IMR-90 (cell line): ENCODE measurements at regions not wholly inside any gene's neighbourhood (a gene's known extent, or its start where the extent isn't known, plus 50 kb on each side); places are given as distances from the start of the nearest gene placed in this dataset.

ENCODE experiments used
- ATAC-seq: fragments of 200-7000 bp; cut with Tn5 transposase; 2 replicates; pipeline ENCODE4 v1.9.1; 2020; ENCODE audit warnings: low read depth, mild to moderate bottlenecking, moderate library complexity
- BruUV-seq: library from RNA; stranded (reverse); fragments of 400-500 nt; replicated peaks from 2 replicates; lab custom pipeline; 2021; lab: Mats Ljungman, UMichigan
- CTCF ChIA-PET: fragments of 300-600 bp; formaldehyde crosslinking; extraction: SDS; loops from one replicate; lab custom pipeline; 2021; ENCODE audit warnings: antibody characterized with exemption; lab: Yijun Ruan, JAX
- POLR2A ChIA-PET: fragments of 300-600 bp; sonication (Branson Sonifier 250); formaldehyde crosslinking; loops from one replicate; lab custom pipeline; 2022; ENCODE audit warnings: antibody characterized with exemption; ENCODE audit not compliant: unreplicated experiment; lab: Charles Lee
- DNase-seq: peaks from one replicate; pipeline ENCODE4 v3.0.0; 2013
- H2AFZ ChIP-seq: replicated peaks from 2 replicates; pipeline ENCODE3; 2013; ENCODE audit warnings: low read length, mild to moderate bottlenecking; ENCODE audit not compliant: poor library complexity
- H2AK5ac ChIP-seq: 2 replicates; pipeline ENCODE4 v1.6.1; 2013; ENCODE audit warnings: low read depth, low read length, inconsistent platforms
- H2AK9ac ChIP-seq: replicated peaks from 2 replicates; pipeline ENCODE3; 2013; ENCODE audit warnings: mild to moderate bottlenecking, low read depth, low read length, moderate library complexity; ENCODE audit not compliant: poor library complexity
- H2BK120ac ChIP-seq: 2 replicates; pipeline ENCODE4 v1.6.1; 2013; ENCODE audit warnings: low read depth, low read length, inconsistent platforms
- H2BK15ac ChIP-seq: 3 replicates; pipeline ENCODE4 v1.6.1; 2013; ENCODE audit warnings: low read depth, low read length, inconsistent platforms
- H2BK20ac ChIP-seq: 2 replicates; pipeline ENCODE4 v1.6.1; 2013; ENCODE audit warnings: low read depth, mild to moderate bottlenecking, inconsistent platforms, low read length, moderate library complexity
- H2BK5ac ChIP-seq: 2 replicates; pipeline ENCODE4 v1.6.1; 2013; ENCODE audit warnings: mild to moderate bottlenecking, low read depth, low read length, inconsistent platforms; ENCODE audit not compliant: poor library complexity, severe bottlenecking
- H3K14ac ChIP-seq: replicated peaks from 2 replicates; pipeline ENCODE4 v1.6.1; 2013; ENCODE audit warnings: low read depth, low read length, inconsistent platforms
- H3K18ac ChIP-seq: 2 replicates; pipeline ENCODE4 v1.6.1; 2013; ENCODE audit warnings: low read depth, low read length, control low read depth
- H3K23ac ChIP-seq: 2 replicates; pipeline ENCODE4 v1.6.1; 2013; ENCODE audit warnings: low read depth, low read length, inconsistent platforms
- H3K27ac ChIP-seq: 2 replicates; pipeline ENCODE4 v1.5.1; 2013; ENCODE audit warnings: mild to moderate bottlenecking, control low read depth, low read length; ENCODE audit not compliant: insufficient read depth
- H3K27me3 ChIP-seq: 2 replicates; pipeline ENCODE4 v1.6.1; 2013; ENCODE audit warnings: low read length; ENCODE audit not compliant: control insufficient read depth, insufficient read depth
- H3K36me3 ChIP-seq: 2 replicates; pipeline ENCODE4 v1.6.1; 2013; ENCODE audit warnings: low read length, mixed read lengths; ENCODE audit not compliant: control insufficient read depth, insufficient read depth
- H3K4ac ChIP-seq: 2 replicates; pipeline ENCODE4 v1.6.1; 2013; ENCODE audit warnings: low read depth, low read length, inconsistent platforms
- H3K4me1 ChIP-seq: 2 replicates; pipeline ENCODE4 v1.6.1; 2013; ENCODE audit warnings: low read length, mixed read lengths; ENCODE audit not compliant: control insufficient read depth, insufficient read depth
- H3K4me2 ChIP-seq: 2 replicates; pipeline ENCODE4 v1.6.1; 2013; ENCODE audit warnings: low read depth, mild to moderate bottlenecking, control low read depth, low read length, moderate library complexity
- H3K4me3 ChIP-seq: 2 replicates; pipeline ENCODE4 v1.5.1; 2013; ENCODE audit warnings: low read depth, mild to moderate bottlenecking, control low read depth, low read length, moderate library complexity; ENCODE audit not compliant: insufficient read depth
- H3K56ac ChIP-seq: 2 replicates; pipeline ENCODE4 v1.6.1; 2013; ENCODE audit warnings: low read length, inconsistent platforms; ENCODE audit not compliant: insufficient read depth; ENCODE audit errors: extremely low read depth
- H3K79me1 ChIP-seq, 2 experiments: 2 replicates each; pipeline ENCODE4 v1.6.1; 2013; ENCODE audit warnings: low read length in 2 of 2, inconsistent platforms in 1 of 2, low read depth in 1 of 2
- H3K9ac ChIP-seq: 2 replicates; pipeline ENCODE4 v1.6.1; 2013; ENCODE audit warnings: low read depth, low read length, control low read depth
- H3K9me1 ChIP-seq: 2 replicates; pipeline ENCODE4 v1.6.1; 2013; ENCODE audit warnings: low read length, inconsistent platforms; ENCODE audit not compliant: insufficient read depth
- H3K9me3 ChIP-seq: 2 replicates; pipeline ENCODE4 v1.6.1; 2013; ENCODE audit warnings: low read length; ENCODE audit not compliant: control insufficient read depth, insufficient read depth
- H4K20me1 ChIP-seq: 2 replicates; pipeline ENCODE4 v1.6.1; 2013; ENCODE audit warnings: low read length, inconsistent platforms; ENCODE audit not compliant: insufficient read depth
- H4K5ac ChIP-seq: 2 replicates; pipeline ENCODE4 v1.6.1; 2013; ENCODE audit warnings: mild to moderate bottlenecking, low read depth, low read length, control low read depth
- H4K8ac ChIP-seq, 2 experiments: 2 replicates each; pipeline ENCODE4 v1.6.1; 2013; ENCODE audit warnings: low read depth in 2 of 2, low read length in 2 of 2, control low read depth in 1 of 2, inconsistent platforms in 1 of 2
- H4K91ac ChIP-seq: 2 replicates; pipeline ENCODE4 v1.6.1; 2013; ENCODE audit warnings: low read depth, low read length, inconsistent platforms; ENCODE audit not compliant: insufficient read depth
- BHLHE40 ChIP-seq: fragments of 150-350 bp; IDR thresholded peaks from 2 replicates; pipeline ENCODE4 v1.6.1; 2016; ENCODE audit warnings: mild to moderate bottlenecking, low read depth, low read length
- CEBPB ChIP-seq: IDR thresholded peaks from 2 replicates; pipeline ENCODE4 v1.6.1; 2012; ENCODE audit warnings: low read depth, low read length, improper control_type of control experiment
- CHD1 ChIP-seq: IDR thresholded peaks from 2 replicates; pipeline ENCODE4 v1.6.1; 2012; ENCODE audit warnings: low read depth, low read length, improper control_type of control experiment
- CTCF ChIP-seq: conservative IDR thresholded peaks from 2 replicates; pipeline ENCODE4 v1.5.1; 2012; ENCODE audit warnings: mild to moderate bottlenecking, low read depth, low read length, improper control_type of control experiment
- FOS ChIP-seq: fragments of 150-350 bp; IDR thresholded peaks from 2 replicates; pipeline ENCODE4 v1.6.1; 2016; ENCODE audit warnings: low read depth, low read length
- MAFK ChIP-seq: IDR thresholded peaks from 2 replicates; pipeline ENCODE4 v1.6.1; 2012; ENCODE audit warnings: low read depth, low read length, improper control_type of control experiment
- MAZ ChIP-seq: IDR thresholded peaks from 2 replicates; pipeline ENCODE4 v1.6.1; 2012; ENCODE audit warnings: low read depth, mild to moderate bottlenecking, low read length, improper control_type of control experiment, moderate library complexity, borderline replicate concordance
- NFE2L2 ChIP-seq: fragments of 150-350 bp; IDR thresholded peaks from 2 replicates; pipeline ENCODE4 v1.6.1; 2016; ENCODE audit warnings: low read depth, mild to moderate bottlenecking, low read length
- POLR2A ChIP-seq: IDR thresholded peaks from 2 replicates; pipeline ENCODE4 v1.6.1; 2012; ENCODE audit warnings: mild to moderate bottlenecking, low read depth, low read length
- RAD21 ChIP-seq: IDR thresholded peaks from 2 replicates; pipeline ENCODE4 v1.6.1; 2012; ENCODE audit warnings: low read length, improper control_type of control experiment
- RCOR1 ChIP-seq: IDR thresholded peaks from 2 replicates; pipeline ENCODE4 v1.6.1; 2012; ENCODE audit warnings: mild to moderate bottlenecking, low read length, improper control_type of control experiment; ENCODE audit not compliant: insufficient replicate concordance
- RFX5 ChIP-seq: IDR thresholded peaks from 2 replicates; pipeline ENCODE4 v1.8.0; 2012; ENCODE audit warnings: low read depth, mild to moderate bottlenecking, low read length, moderate library complexity
- SMC3 ChIP-seq: fragments of 150-350 bp; IDR thresholded peaks from 2 replicates; pipeline ENCODE4 v1.6.1; 2016; ENCODE audit warnings: low read depth, mild to moderate bottlenecking, antibody characterized with exemption, low read length, moderate library complexity
- USF2 ChIP-seq: fragments of 150-350 bp; IDR thresholded peaks from 2 replicates; pipeline ENCODE4 v1.6.1; 2017; ENCODE audit warnings: mild to moderate bottlenecking, antibody characterized with exemption, low read length, low read depth
- WGBS, 2 experiments: methylation state at CpG; one replicate each; pipeline versions ENCODE4 v1.1.5 to v1.1.7; 2013; ENCODE audit warnings: missing lambda C conversion rate in 2 of 2; ENCODE audit not compliant: insufficient read length in 1 of 2; ENCODE audit errors: extremely low coverage in 2 of 2; 5-methylcytosine and 5-hydroxymethylcytosine counted together
- dilution Hi-C: fragments of 300-500 bp; cut with HindIII; formaldehyde crosslinking; loops from one replicate; pipeline ENCODE4 v1.14.3; 2018; ENCODE audit warnings: low sequenced_read_pairs; ENCODE audit not compliant: unreplicated experiment
- in situ Hi-C: fragments of 300-500 bp; cut with MboI; formaldehyde crosslinking; loops from 3 replicates; pipeline ENCODE4 v1.14.3; 2019; ENCODE audit warnings: low sequenced_read_pairs, inconsistent platforms, mixed read lengths
- intact Hi-C: fragments of 100-400 bp; cut with micrococcal nuclease; formaldehyde crosslinking; loops from 2 replicates; pipeline ENCODE4 v1.10.0; 2022

- ChIA-PET POLR2A (no interaction called here), CTCF (no interaction called here)
- no peak overlapping the region for H3K4ac ChIP-seq
- H3K9me1 ChIP-seq: no peaks in the 10 kb centered on the region
- H2AK5ac ChIP-seq: no peak overlapping the region
- H3K56ac ChIP-seq: no peak overlapping the region
- intact Hi-C loops: no loop called here
- peak; percentile 28 for DNase-seq
- BruUV-seq: no TSS peak
- H4K91ac ChIP-seq: no peak overlapping the region
- TF ChIP-seq POLR2A: no peak
- no peak for TF ChIP-seq CTCF
- no peak for TF ChIP-seq MAZ
- no peak for TF ChIP-seq USF2
- TF ChIP-seq BHLHE40: no peak
- TF ChIP-seq CHD1: no peak
- TF ChIP-seq FOS: no peak
- TF ChIP-seq MAFK: no peak
- no peak for TF ChIP-seq RAD21
- TF ChIP-seq RCOR1: no peak
- no peak for TF ChIP-seq CEBPB
- no peak for TF ChIP-seq SMC3
- TF ChIP-seq RFX5: no peak
- no peak for TF ChIP-seq NFE2L2
- H3K9me3 ChIP-seq: no peaks in the 10 kb centered on the region
- no peak overlapping the region for H2BK15ac ChIP-seq
- no peaks in the 10 kb centered on the region for H3K27me3 ChIP-seq
- H2AFZ ChIP-seq: no peak overlapping the region
- no peak overlapping the region for H2BK20ac ChIP-seq
- WGBS, 2 experiments: no CpG with 5 or more reads among the region's 4 CpGs
- H3K4me1 ChIP-seq: peaks cover 1% of the 10 kb centered on the region; the same call in 1 of the 2 replicates
- H3K79me1 ChIP-seq: no peaks in the 10 kb centered on the region
- H3K14ac ChIP-seq: no peak overlapping the region
- H3K9ac ChIP-seq: no peak overlapping the region
- H2BK120ac ChIP-seq: no peak overlapping the region
- H3K27ac ChIP-seq: no peak overlapping the region
- no peaks in the 10 kb centered on the region for H3K36me3 ChIP-seq
- ATAC-seq: no peak
- no peaks in the 10 kb centered on the region for H4K20me1 ChIP-seq
- in situ Hi-C loops: no loop called here
- H3K4me2 ChIP-seq: no peak overlapping the region
- dilution Hi-C loops: no loop called here
- no peak overlapping the region for H3K23ac ChIP-seq
- H4K5ac ChIP-seq: no peak overlapping the region
- H2BK5ac ChIP-seq: no peak overlapping the region
- H3K4me3 ChIP-seq: no peak overlapping the region
- H2AK9ac ChIP-seq: no peak overlapping the region
- no peak overlapping the region for H4K8ac ChIP-seq
- no peak overlapping the region for H3K18ac ChIP-seq
These were observed 1167.6 kb downstream of the CDH12 start for GRCh38 chr5:21685522-21685921.
